ENCODE measurements at regions not wholly inside any gene's neighbourhood (a gene's known extent, or its start where the extent isn't known, plus 50 kb on each side); places are given as distances from the start of the nearest gene placed in this dataset.

GRCh38 chr2:236823963-236824362 is 254.3 kb downstream of the ACKR3 start:
- no peak overlapping the region for H3K4me3 ChIP-seq (replicated peaks in 1 of 4; ENCODE audit: control extremely low read depth in 1 of 4, insufficient read depth in 1 of 4, low read depth in 3 of 4, low read length in 4 of 4)
- H3K4me2 ChIP-seq (ENCODE audit: extremely low read depth, insufficient read depth, low read length): no peak overlapping the region
- no peak overlapping the region for H3K27ac ChIP-seq (ENCODE audit: insufficient read depth, low read length)
- no peak overlapping the region for H3K9ac ChIP-seq (ENCODE audit: insufficient read depth, low read length)
- H3K79me2 ChIP-seq (ENCODE audit: control insufficient read depth, insufficient read depth, low read length): no peaks in the 10 kb centered on the region
- no peaks in the 10 kb centered on the region for H3K27me3 ChIP-seq (ENCODE audit: control insufficient read depth, insufficient read depth, low read length)
- H3K4me1 ChIP-seq (ENCODE audit: control insufficient read depth, extremely low read depth, insufficient read depth, low read length): no peaks in the 10 kb centered on the region
- H2AFZ ChIP-seq (ENCODE audit: low read length): no peak overlapping the region
- no peaks in the 10 kb centered on the region for H3K9me3 ChIP-seq (ENCODE audit: control insufficient read depth, insufficient read depth, low read depth, low read length)
- no peaks in the 10 kb centered on the region for H4K20me1 ChIP-seq (ENCODE audit: control insufficient read depth, extremely low read depth, insufficient read depth, low read length)
- DNase-seq (ENCODE audit: low read depth in 2 of 2): no peak
- no peak for TF ChIP-seq EZH2 (IDR thresholded peaks at IDR 0.05; ENCODE audit: low read length, missing control alignments)
- no peak for TF ChIP-seq CTCF (conservative IDR thresholded peaks at IDR 0.05 in 1 of 2, IDR thresholded peaks at IDR 0.05 in 1 of 2; ENCODE audit: low read depth in 1 of 2, low read length in 2 of 2)
- no peaks in the 10 kb centered on the region for H3K36me3 ChIP-seq (ENCODE audit: control insufficient read depth, insufficient read depth, low read length)

- Histone ChIP-seq H3K9ac (ENCODE audit: insufficient read depth, low read length) (no peak overlapping the region), H3K9me3 (ENCODE audit: control insufficient read depth, insufficient read depth, low read depth, low read length) (no peaks in the 10 kb centered on the region), H3K27ac (ENCODE audit: insufficient read depth, low read length) (no peak overlapping the region), H3K79me2 (ENCODE audit: control insufficient read depth, insufficient read depth, low read length) (no peaks in the 10 kb centered on the region), H3K4me2 (ENCODE audit: extremely low read depth, insufficient read depth, low read length) (no peak overlapping the region), H2AFZ (ENCODE audit: low read length) (no peak overlapping the region), H4K20me1 (ENCODE audit: control insufficient read depth, extremely low read depth, insufficient read depth, low read length) (no peaks in the 10 kb centered on the region), H3K36me3 (ENCODE audit: control insufficient read depth, insufficient read depth, low read length) (no peaks in the 10 kb centered on the region), H3K27me3 (ENCODE audit: control insufficient read depth, insufficient read depth, low read length) (no peaks in the 10 kb centered on the region), H3K4me1 (ENCODE audit: control insufficient read depth, extremely low read depth, insufficient read depth, low read length) (no peaks in the 10 kb centered on the region), H3K4me3 (replicated peaks in 1 of 4; ENCODE audit: control extremely low read depth in 1 of 4, insufficient read depth in 1 of 4, low read depth in 3 of 4, low read length in 4 of 4) (no peak overlapping the region)
- TF ChIP-seq EZH2 (IDR thresholded peaks at IDR 0.05; ENCODE audit: low read length, missing control alignments) (no peak), CTCF (conservative IDR thresholded peaks at IDR 0.05 in 1 of 2, IDR thresholded peaks at IDR 0.05 in 1 of 2; ENCODE audit: low read depth in 1 of 2, low read length in 2 of 2) (no peak)
- no peak for DNase-seq (ENCODE audit: low read depth in 2 of 2)
Observed at GRCh38 chr2:236824836-236825235, 255.2 kb downstream of the ACKR3 start.

GRCh38 chr2:236825989-236826510 is 256.4 kb downstream of the ACKR3 start:
- Histone ChIP-seq H3K9ac (ENCODE audit: insufficient read depth, low read length) (no peak overlapping the region), H3K36me3 (ENCODE audit: control insufficient read depth, insufficient read depth, low read length) (no peaks in the 10 kb centered on the region), H3K4me1 (ENCODE audit: control insufficient read depth, extremely low read depth, insufficient read depth, low read length) (no peaks in the 10 kb centered on the region), H3K27me3 (ENCODE audit: control insufficient read depth, insufficient read depth, low read length) (no peaks in the 10 kb centered on the region), H2AFZ (ENCODE audit: low read length) (no peak overlapping the region), H4K20me1 (ENCODE audit: control insufficient read depth, extremely low read depth, insufficient read depth, low read length) (no peaks in the 10 kb centered on the region), H3K4me3 (replicated peaks in 1 of 4; ENCODE audit: control extremely low read depth in 1 of 4, insufficient read depth in 1 of 4, low read depth in 3 of 4, low read length in 4 of 4) (no peak overlapping the region), H3K27ac (ENCODE audit: insufficient read depth, low read length) (no peak overlapping the region), H3K9me3 (ENCODE audit: control insufficient read depth, insufficient read depth, low read depth, low read length) (no peaks in the 10 kb centered on the region), H3K79me2 (ENCODE audit: control insufficient read depth, insufficient read depth, low read length) (no peaks in the 10 kb centered on the region), H3K4me2 (ENCODE audit: extremely low read depth, insufficient read depth, low read length) (no peak overlapping the region)
- no peak for DNase-seq (ENCODE audit: low read depth in 2 of 2)
- no peak for TF ChIP-seq EZH2 (IDR thresholded peaks at IDR 0.05; ENCODE audit: low read length, missing control alignments)
- TF ChIP-seq CTCF (conservative IDR thresholded peaks at IDR 0.05 in 1 of 2, IDR thresholded peaks at IDR 0.05 in 1 of 2; ENCODE audit: low read depth in 1 of 2, low read length in 2 of 2): no peak

Measured in fibroblast of lung (primary cell).